ENCODE measurements at regions not wholly inside any gene's neighbourhood (a gene's known extent, or its start where the extent isn't known, plus 50 kb on each side); places are given as distances from the start of the nearest gene placed in this dataset.

DNA sequence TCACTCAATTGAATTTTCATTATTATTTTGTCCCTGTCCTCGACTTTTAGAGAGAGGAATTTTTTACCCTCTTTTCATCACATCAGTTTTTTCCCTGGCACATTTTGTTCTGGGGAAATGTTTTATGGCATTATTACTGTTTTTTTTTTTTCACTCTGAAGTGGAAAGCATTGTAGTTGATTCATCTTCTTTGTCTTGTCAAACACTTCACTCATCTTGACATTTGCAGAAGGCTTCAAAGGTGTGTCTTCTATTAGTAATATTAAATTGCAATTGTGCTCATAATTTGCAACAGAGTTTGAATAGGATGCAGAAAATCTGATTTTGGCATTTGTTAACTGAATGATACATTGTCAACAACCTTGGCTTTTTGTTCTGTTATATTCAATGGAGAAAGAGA, 545.4 kb upstream of the ARX start:
- TF ChIP-seq POLR2A (IDR thresholded peaks at IDR 0.05; ENCODE audit: low read depth, low read length) (no peak), RAD21 (IDR thresholded peaks at IDR 0.05; ENCODE audit: low read length) (no peak), RCOR1 (IDR thresholded peaks at IDR 0.05; ENCODE audit: insufficient replicate concordance, low read length) (no peak), MXI1 (IDR thresholded peaks at IDR 0.05; ENCODE audit: borderline replicate concordance, low read depth, low read length) (no peak), MAZ (IDR thresholded peaks at IDR 0.05; ENCODE audit: borderline replicate concordance, low read depth, low read length) (no peak), SMC3 (IDR thresholded peaks at IDR 0.05; ENCODE audit: low read depth, low read length) (no peak), CHD1 (IDR thresholded peaks at IDR 0.05; ENCODE audit: low read depth, low read length) (no peak), RFX5 (IDR thresholded peaks at IDR 0.05; ENCODE audit: low read depth, low read length) (no peak), BHLHE40 (IDR thresholded peaks at IDR 0.05; ENCODE audit: low read depth, low read length) (no peak), CEBPB (IDR thresholded peaks at IDR 0.05; ENCODE audit: low read depth, low read length) (no peak)
- TF ChIP-seq, protein P1, sequence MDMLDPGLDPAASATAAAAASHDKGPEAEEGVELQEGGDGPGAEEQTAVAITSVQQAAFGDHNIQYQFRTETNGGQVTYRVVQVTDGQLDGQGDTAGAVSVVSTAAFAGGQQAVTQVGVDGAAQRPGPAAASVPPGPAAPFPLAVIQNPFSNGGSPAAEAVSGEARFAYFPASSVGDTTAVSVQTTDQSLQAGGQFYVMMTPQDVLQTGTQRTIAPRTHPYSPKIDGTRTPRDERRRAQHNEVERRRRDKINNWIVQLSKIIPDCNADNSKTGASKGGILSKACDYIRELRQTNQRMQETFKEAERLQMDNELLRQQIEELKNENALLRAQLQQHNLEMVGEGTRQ (IDR thresholded peaks at IDR 0.05; ENCODE audit: low read depth, low read length): no peak
- TF ChIP-seq, protein P2, sequence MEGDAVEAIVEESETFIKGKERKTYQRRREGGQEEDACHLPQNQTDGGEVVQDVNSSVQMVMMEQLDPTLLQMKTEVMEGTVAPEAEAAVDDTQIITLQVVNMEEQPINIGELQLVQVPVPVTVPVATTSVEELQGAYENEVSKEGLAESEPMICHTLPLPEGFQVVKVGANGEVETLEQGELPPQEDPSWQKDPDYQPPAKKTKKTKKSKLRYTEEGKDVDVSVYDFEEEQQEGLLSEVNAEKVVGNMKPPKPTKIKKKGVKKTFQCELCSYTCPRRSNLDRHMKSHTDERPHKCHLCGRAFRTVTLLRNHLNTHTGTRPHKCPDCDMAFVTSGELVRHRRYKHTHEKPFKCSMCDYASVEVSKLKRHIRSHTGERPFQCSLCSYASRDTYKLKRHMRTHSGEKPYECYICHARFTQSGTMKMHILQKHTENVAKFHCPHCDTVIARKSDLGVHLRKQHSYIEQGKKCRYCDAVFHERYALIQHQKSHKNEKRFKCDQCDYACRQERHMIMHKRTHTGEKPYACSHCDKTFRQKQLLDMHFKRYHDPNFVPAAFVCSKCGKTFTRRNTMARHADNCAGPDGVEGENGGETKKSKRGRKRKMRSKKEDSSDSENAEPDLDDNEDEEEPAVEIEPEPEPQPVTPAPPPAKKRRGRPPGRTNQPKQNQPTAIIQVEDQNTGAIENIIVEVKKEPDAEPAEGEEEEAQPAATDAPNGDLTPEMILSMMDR (conservative IDR thresholded peaks at IDR 0.05; ENCODE audit: low read depth, low read length): no peak
- TF ChIP-seq, protein P3, sequence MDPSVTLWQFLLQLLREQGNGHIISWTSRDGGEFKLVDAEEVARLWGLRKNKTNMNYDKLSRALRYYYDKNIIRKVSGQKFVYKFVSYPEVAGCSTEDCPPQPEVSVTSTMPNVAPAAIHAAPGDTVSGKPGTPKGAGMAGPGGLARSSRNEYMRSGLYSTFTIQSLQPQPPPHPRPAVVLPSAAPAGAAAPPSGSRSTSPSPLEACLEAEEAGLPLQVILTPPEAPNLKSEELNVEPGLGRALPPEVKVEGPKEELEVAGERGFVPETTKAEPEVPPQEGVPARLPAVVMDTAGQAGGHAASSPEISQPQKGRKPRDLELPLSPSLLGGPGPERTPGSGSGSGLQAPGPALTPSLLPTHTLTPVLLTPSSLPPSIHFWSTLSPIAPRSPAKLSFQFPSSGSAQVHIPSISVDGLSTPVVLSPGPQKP (IDR thresholded peaks at IDR 0.05; ENCODE audit: borderline replicate concordance, low read depth, low read length): no peak

All from IMR-90 (cell line).